ENCODE measurements at regions not wholly inside any gene's neighbourhood (a gene's known extent, or its start where the extent isn't known, plus 50 kb on each side); places are given as distances from the start of the nearest gene placed in this dataset.
"Not testable (repeated sequence)": the region's sequence is repeated elsewhere in the genome, so short reads cannot be mapped to it uniquely, and the experiment has no call there.

DNA sequence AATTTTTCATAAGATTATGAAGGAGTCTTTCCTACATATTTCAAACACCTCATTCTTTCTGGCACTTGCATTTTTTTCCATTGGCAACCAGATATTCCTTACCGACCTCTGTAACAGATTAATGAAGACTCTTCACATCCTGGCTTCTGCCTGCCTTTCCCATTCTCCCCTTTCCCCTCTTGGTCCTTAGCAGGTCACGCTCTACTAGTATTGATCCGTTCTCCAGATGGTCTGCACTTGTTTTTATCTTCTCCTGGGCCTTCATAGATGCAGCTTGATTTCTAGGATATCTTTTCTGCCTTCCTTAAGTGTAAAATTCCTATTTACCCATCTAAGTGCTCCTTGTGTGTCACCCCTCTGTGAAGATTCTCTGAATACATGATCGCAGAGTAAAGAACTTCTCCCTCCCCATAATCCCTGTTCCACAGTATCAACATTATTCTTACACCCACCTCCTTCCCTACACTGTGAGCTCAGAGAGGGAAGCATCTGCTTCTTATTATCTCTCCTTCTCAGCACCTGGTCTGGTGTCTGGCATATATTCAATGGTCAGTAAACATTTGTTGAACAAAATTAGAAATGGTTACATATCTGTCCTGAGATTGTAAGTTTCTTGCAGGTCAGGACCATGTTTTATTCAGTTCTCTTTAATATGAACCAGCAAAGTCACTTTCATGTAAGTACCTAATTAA, 654.2 kb downstream of the REEP3 start:
- TF ChIP-seq, protein P1, sequence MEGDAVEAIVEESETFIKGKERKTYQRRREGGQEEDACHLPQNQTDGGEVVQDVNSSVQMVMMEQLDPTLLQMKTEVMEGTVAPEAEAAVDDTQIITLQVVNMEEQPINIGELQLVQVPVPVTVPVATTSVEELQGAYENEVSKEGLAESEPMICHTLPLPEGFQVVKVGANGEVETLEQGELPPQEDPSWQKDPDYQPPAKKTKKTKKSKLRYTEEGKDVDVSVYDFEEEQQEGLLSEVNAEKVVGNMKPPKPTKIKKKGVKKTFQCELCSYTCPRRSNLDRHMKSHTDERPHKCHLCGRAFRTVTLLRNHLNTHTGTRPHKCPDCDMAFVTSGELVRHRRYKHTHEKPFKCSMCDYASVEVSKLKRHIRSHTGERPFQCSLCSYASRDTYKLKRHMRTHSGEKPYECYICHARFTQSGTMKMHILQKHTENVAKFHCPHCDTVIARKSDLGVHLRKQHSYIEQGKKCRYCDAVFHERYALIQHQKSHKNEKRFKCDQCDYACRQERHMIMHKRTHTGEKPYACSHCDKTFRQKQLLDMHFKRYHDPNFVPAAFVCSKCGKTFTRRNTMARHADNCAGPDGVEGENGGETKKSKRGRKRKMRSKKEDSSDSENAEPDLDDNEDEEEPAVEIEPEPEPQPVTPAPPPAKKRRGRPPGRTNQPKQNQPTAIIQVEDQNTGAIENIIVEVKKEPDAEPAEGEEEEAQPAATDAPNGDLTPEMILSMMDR (conservative IDR thresholded peaks at IDR 0.05; ENCODE audit: control insufficient read depth, insufficient read depth, low read depth, low read length) = no peak
- no peak for DNase-seq (ENCODE audit: low read depth)
- H3K4me3 ChIP-seq (ENCODE audit: control insufficient read depth, low read depth, low read length) = no peak overlapping the region

DNA sequence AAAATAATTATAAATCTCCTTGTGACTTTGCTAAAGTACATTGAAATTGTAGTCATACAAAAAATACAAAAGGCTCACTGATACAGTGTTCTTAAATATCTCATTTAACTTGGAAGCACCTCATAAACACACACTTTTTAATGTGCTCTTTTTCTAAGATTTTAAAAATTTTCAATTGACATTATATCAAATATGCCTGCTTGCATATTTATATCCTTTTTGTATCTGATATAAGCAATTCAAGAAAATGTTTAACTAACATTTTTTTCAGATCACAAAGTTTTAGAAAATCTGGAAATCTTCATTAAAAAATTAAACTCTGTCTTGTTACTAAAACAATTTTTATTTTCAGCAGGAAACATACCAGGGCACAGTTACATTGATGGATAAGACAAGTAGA, 661.5 kb downstream of the REEP3 start:
- H3K4me3 ChIP-seq (ENCODE audit: control insufficient read depth, low read depth, low read length) = no peak overlapping the region
- no peak for DNase-seq (ENCODE audit: low read depth)
- TF ChIP-seq, protein P1 (conservative IDR thresholded peaks at IDR 0.05; ENCODE audit: control insufficient read depth, insufficient read depth, low read depth, low read length) = no peak

DNA sequence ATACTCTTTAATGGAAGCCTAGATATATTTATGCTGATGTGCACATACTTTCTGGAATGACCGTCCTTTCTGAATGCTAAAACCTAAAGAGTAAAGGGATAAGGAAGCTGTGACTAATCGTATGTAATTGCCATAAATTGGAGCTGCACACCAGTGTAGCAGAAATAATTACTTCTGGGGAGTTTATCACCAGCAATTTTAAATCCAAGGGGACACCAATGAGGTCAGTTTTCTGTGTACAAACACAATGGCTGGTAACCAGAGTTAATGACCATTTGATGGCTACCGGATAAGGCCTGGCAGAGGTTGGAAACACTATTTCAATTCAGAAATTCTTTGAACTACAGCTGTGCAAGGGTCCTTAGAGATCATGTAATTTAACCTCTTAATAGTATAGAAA, 670.1 kb downstream of the REEP3 start:
- TF ChIP-seq, protein P1 (conservative IDR thresholded peaks at IDR 0.05; ENCODE audit: control insufficient read depth, insufficient read depth, low read depth, low read length) = no peak
- DNase-seq (ENCODE audit: low read depth) = no peak
- no peak overlapping the region for H3K4me3 ChIP-seq (ENCODE audit: control insufficient read depth, low read depth, low read length)

DNA sequence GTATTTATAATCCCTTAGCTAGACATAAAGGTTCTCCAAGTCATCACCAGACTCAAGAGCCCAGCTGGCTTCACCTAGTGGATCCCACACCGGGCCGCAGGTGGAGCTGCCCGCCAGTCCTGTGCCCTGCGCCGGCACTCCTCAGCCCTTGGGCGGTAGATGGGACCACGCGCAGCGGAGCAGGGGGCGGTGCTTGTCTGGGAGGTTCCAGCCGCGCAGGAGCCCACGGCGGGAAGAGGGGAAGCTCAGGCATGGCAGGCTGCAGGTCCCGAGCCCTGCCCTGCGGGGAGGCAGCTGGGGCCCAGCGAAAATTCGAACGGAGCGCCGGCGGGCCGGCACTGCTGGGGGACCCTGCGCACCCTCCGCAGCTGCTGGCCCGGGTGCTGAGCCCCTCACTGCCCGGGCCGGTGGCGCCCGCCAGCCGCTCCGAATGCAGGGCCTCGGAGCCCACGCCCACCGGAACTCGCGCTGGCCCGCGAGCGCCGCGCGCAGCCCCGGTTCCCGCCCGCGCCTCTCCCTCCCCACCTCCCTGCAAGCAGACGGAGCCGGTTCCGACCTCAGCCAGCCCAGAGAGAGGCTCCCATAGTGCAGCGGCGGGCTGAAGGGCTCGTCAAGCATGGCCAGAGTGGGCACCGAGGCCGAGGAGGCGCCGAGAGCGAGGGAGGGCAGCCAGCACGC, 675.6 kb downstream of the REEP3 start:
- DNase-seq (ENCODE audit: low read depth) = no peak
- H3K4me3 ChIP-seq (ENCODE audit: control insufficient read depth, low read depth, low read length) = no peak overlapping the region
- TF ChIP-seq, protein P1 (conservative IDR thresholded peaks at IDR 0.05; ENCODE audit: control insufficient read depth, insufficient read depth, low read depth, low read length) = no peak

DNA sequence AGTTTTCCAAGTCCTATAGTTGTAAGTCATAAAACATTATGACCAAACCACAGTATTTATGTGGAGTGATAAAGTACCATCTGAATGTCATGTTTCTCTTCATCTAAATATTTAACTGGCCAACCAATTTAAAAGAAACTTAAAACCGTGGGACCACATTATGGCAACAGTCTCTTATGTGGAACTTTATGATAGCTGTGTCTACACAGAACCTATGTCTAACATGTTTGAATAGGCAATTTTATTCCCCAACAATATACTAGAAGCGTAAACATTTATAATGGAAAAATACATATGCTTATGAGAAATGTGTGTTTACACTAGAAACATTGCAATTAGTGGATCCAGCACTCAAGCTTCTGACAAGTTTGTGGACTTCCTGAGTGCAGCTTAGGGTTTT, 680.7 kb downstream of the REEP3 start:
- no peak for DNase-seq (ENCODE audit: low read depth)
- TF ChIP-seq, protein P1 (conservative IDR thresholded peaks at IDR 0.05; ENCODE audit: control insufficient read depth, insufficient read depth, low read depth, low read length) = no peak
- no peak overlapping the region for H3K4me3 ChIP-seq (ENCODE audit: control insufficient read depth, low read depth, low read length)

DNA sequence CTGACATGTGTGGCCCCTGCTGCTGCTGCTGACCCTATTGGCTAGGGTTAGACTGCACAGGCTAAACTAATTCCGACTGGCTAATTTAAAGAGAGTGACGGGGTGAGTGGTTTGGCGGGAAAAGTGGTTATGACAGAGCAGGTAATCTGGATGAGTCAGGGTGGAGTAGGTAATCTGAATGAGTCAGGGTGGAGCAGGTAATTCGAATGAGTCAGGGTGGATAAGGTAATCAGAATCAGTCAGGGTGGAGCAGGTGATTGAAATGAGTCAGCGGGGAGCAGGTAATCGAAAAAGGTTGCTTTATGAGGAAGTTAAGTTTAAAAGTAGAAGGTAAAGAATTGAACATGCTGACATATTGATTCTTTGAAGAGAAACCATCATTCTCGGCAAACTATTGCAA, 683.3 kb downstream of the REEP3 start:
- DNase-seq (ENCODE audit: low read depth); H3K4me3 ChIP-seq (ENCODE audit: control insufficient read depth, low read depth, low read length): not testable (repeated sequence)

DNA sequence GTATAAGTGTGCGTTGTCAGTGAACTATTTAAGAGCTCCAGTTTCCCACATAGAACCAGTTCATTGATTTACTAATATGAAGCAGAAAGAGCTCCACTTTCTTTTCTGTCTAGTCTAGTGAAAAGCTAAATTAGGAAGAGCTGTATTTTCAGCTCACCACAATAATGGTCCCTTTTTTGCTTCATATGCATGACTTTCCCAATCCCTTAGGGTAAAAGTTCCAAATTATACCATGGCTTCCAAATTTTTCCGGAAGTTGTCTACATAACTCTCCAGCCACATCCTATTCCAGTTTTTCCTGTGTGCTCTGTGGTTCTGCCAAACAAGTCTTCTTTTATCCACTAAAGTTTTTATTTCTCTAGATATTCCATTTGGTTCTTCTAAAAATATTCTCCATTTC, 685.2 kb downstream of the REEP3 start:
- no peak for DNase-seq (ENCODE audit: low read depth)
- H3K4me3 ChIP-seq (ENCODE audit: control insufficient read depth, low read depth, low read length) = no peak overlapping the region
- TF ChIP-seq, protein P1 (conservative IDR thresholded peaks at IDR 0.05; ENCODE audit: control insufficient read depth, insufficient read depth, low read depth, low read length) = no peak

All from fibroblast of mammary gland (primary cell).